HG03103 (cell line): ENCODE measurements at regions not wholly inside any gene's neighbourhood (a gene's known extent, or its start where the extent isn't known, plus 50 kb on each side); places are given as distances from the start of the nearest gene placed in this dataset.

Source experiments
- ATAC-seq: cut with Tn5 transposase; IDR thresholded peaks from one replicate; pipeline ENCODE4 v1.9.1; 2021; ENCODE audit warnings: low read depth; ENCODE audit not compliant: unreplicated experiment

GRCh38 chr4:127052742-127053141 lies 580.0 kb upstream of the INTU start:
- no peak for ATAC-seq

GRCh38 chr4:127055357-127055756 lies 577.4 kb upstream of the INTU start:
- ATAC-seq, result no peak

- ATAC-seq, result no peak
Observed at GRCh38 chr4:127069675-127070074, 563.1 kb upstream of the INTU start.

- no peak for ATAC-seq
Observed at GRCh38 chr4:127071443-127071842, 561.3 kb upstream of the INTU start.

GRCh38 chr4:127080141-127080540 lies 552.6 kb upstream of the INTU start:
- no peak for ATAC-seq

GRCh38 chr4:127081041-127081440 lies 551.7 kb upstream of the INTU start:
- no peak for ATAC-seq

- no peak for ATAC-seq
Observed at GRCh38 chr4:127082986-127083385, 549.8 kb upstream of the INTU start.

GRCh38 chr4:127084666-127085065 lies 548.1 kb upstream of the INTU start:
- no peak for ATAC-seq

- ATAC-seq, result no peak
Observed at GRCh38 chr4:127097061-127097460, 535.7 kb upstream of the INTU start.

GRCh38 chr4:127102361-127102760 lies 530.4 kb upstream of the INTU start:
- ATAC-seq, result no peak

GRCh38 chr4:127103681-127104115 lies 529.1 kb upstream of the INTU start:
- no peak for ATAC-seq

- ATAC-seq, result no peak
Observed at GRCh38 chr4:127113844-127114362, 518.9 kb upstream of the INTU start.

GRCh38 chr4:127118681-127119080 lies 514.1 kb upstream of the INTU start:
- no peak for ATAC-seq

- ATAC-seq, result no peak
Observed at GRCh38 chr4:127120441-127121090, 512.2 kb upstream of the INTU start.

- ATAC-seq, result no peak
Observed at GRCh38 chr4:127124919-127125318, 507.8 kb upstream of the INTU start.

- no peak for ATAC-seq
Observed at GRCh38 chr4:127126718-127127117, 506.0 kb upstream of the INTU start.

GRCh38 chr4:127131527-127131926 lies 501.2 kb upstream of the INTU start:
- no peak for ATAC-seq

- no peak for ATAC-seq
Observed at GRCh38 chr4:127134490-127134889, 498.3 kb upstream of the INTU start.

GRCh38 chr4:127138586-127138985 lies 494.2 kb upstream of the INTU start:
- ATAC-seq, result no peak

- no peak for ATAC-seq
Observed at GRCh38 chr4:127139788-127140286, 492.9 kb upstream of the INTU start.

- ATAC-seq, result no peak
Observed at GRCh38 chr4:127140306-127140705, 492.5 kb upstream of the INTU start.

GRCh38 chr4:127141856-127142255 lies 490.9 kb upstream of the INTU start:
- ATAC-seq, result no peak
